ENCODE measurements at regions not wholly inside any gene's neighbourhood (a gene's known extent, or its start where the extent isn't known, plus 50 kb on each side); places are given as distances from the start of the nearest gene placed in this dataset.

DNA sequence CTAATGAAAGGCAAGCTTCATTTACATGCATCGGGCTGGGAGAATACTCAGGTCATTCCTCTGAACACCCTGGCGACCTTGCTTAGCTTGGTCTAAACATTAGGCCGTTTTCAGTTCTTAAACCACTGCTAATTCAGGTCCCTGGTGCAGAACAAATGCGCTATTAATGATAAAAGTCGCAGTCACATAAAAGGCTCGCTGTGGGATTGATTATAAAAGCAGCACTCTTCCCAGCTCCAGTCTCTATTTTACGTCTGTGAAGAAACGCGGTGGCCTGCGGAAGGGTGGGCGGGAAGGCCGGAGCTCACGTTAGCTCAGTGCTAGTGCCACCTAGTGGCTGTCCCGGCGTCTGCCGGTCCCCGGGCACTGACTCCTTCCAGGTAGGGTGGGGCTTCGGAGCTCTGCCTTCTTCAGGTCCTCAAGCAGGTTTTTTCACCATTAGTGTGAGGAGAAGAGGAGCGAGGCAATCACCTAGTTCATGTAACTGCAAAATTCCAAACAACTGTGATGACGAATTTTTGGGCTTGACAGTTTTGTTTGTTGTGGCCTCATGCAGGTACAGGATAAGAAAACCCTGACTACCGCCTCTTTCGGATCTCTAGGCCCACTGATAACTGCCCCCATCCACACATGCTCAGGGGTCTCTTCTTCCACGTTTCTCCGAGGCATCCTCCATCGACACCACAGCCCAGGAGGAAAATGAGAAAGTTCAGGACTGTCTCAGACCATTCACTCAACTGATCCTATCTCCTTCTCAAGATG lies 66.5 kb upstream of the CLMP start:
- TF ChIP-seq, protein P1, sequence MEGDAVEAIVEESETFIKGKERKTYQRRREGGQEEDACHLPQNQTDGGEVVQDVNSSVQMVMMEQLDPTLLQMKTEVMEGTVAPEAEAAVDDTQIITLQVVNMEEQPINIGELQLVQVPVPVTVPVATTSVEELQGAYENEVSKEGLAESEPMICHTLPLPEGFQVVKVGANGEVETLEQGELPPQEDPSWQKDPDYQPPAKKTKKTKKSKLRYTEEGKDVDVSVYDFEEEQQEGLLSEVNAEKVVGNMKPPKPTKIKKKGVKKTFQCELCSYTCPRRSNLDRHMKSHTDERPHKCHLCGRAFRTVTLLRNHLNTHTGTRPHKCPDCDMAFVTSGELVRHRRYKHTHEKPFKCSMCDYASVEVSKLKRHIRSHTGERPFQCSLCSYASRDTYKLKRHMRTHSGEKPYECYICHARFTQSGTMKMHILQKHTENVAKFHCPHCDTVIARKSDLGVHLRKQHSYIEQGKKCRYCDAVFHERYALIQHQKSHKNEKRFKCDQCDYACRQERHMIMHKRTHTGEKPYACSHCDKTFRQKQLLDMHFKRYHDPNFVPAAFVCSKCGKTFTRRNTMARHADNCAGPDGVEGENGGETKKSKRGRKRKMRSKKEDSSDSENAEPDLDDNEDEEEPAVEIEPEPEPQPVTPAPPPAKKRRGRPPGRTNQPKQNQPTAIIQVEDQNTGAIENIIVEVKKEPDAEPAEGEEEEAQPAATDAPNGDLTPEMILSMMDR (conservative IDR thresholded peaks at IDR 0.05; ENCODE audit: low read length): peak; percentile 95
- TF ChIP-seq EZH2phosphoT487 (IDR thresholded peaks at IDR 0.05; ENCODE audit: borderline replicate concordance): no peak

Measured in Loucy (cell line).